Smooth muscle cell (in vitro differentiated cells): ENCODE measurements at regions not wholly inside any gene's neighbourhood (a gene's known extent, or its start where the extent isn't known, plus 50 kb on each side); places are given as distances from the start of the nearest gene placed in this dataset.

ENCODE experiments used
- DNase-seq: peaks from one replicate; lab custom pipeline; 2025; ENCODE audit not compliant: unreplicated experiment; lab: John Stamatoyannopoulos, UW
- H2AFZ ChIP-seq: fragments of 200-600 bp; sonication (generic); 2 replicates; pipeline ENCODE4 v1.6.0; 2016; ENCODE audit warnings: antibody characterized with exemption, low read depth, mild to moderate bottlenecking
- H3F3A ChIP-seq: fragments of 200-600 bp; sonication (generic); 2 replicates; pipeline ENCODE4 v1.6.0; 2017; ENCODE audit warnings: antibody characterized with exemption, low read depth
- H3K27ac ChIP-seq: fragments of 200-600 bp; sonication (generic); 2 replicates; pipeline ENCODE4 v1.5.1; 2016; ENCODE audit warnings: low read depth, mild to moderate bottlenecking
- H3K27me3 ChIP-seq: fragments of 200-600 bp; sonication (generic); 2 replicates; pipeline ENCODE4 v1.6.1; 2016; ENCODE audit warnings: low read depth, mild to moderate bottlenecking
- H3K36me3 ChIP-seq: fragments of 200-600 bp; sonication (generic); 2 replicates; pipeline ENCODE4 v1.5.1; 2016; ENCODE audit warnings: low read depth
- H3K4me1 ChIP-seq: fragments of 200-600 bp; sonication (generic); 2 replicates; pipeline ENCODE4 v1.5.1; 2016; ENCODE audit warnings: low read depth
- H3K4me2 ChIP-seq: fragments of 200-600 bp; sonication (generic); 2 replicates; pipeline ENCODE4 v1.6.0; 2016; ENCODE audit warnings: mild to moderate bottlenecking
- H3K4me3 ChIP-seq: fragments of 200-600 bp; sonication (generic); 2 replicates; pipeline ENCODE4 v1.5.1; 2016; ENCODE audit warnings: mild to moderate bottlenecking
- H3K79me2 ChIP-seq: fragments of 200-600 bp; sonication (generic); 2 replicates; pipeline ENCODE4 v1.6.0; 2016; ENCODE audit warnings: low read depth, mild to moderate bottlenecking
- H3K9ac ChIP-seq: fragments of 200-600 bp; sonication (generic); 2 replicates; pipeline ENCODE4 v1.6.0; 2016; ENCODE audit warnings: low read depth
- H3K9me3 ChIP-seq: fragments of 200-600 bp; sonication (generic); replicated peaks from 2 replicates; pipeline ENCODE4 v1.5.1; 2016; ENCODE audit warnings: low read depth
- H4K20me1 ChIP-seq: fragments of 200-600 bp; sonication (generic); 2 replicates; pipeline ENCODE4 v1.6.0; 2016; ENCODE audit warnings: low read depth
- CTCF ChIP-seq: fragments of 200-600 bp; sonication (generic); IDR thresholded peaks from 2 replicates; pipeline ENCODE4 v1.5.1; 2017; ENCODE audit warnings: borderline replicate concordance, mild to moderate bottlenecking, antibody characterized with exemption; ENCODE audit not compliant: insufficient read depth, poor library complexity, severe bottlenecking
- WGBS: methylation state at CpG from one replicate; pipeline ENCODE4 v1.1.7; 2016; ENCODE audit warnings: low lambda C conversion rate; 5-methylcytosine and 5-hydroxymethylcytosine counted together

- WGBS: 85% methylated on average over 5 of the region's 5 CpGs
- Histone ChIP-seq H4K20me1 (no peaks in the 10 kb centered on the region), H2AFZ (no peak overlapping the region), H3K9me3 (no peaks in the 10 kb centered on the region), H3K79me2 (no peaks in the 10 kb centered on the region), H3K4me3 (no peak overlapping the region), H3K27me3 (no peaks in the 10 kb centered on the region), H3K4me1 (no peaks in the 10 kb centered on the region), H3K4me2 (no peak overlapping the region), H3K9ac (no peak overlapping the region), H3K36me3 (no peaks in the 10 kb centered on the region), H3F3A (no peaks in the 10 kb centered on the region), H3K27ac (no peak overlapping the region)
- no peak for DNase-seq
- no peak for TF ChIP-seq CTCF
Observed at GRCh38 chr2:42888321-42889245, 96.2 kb upstream of the HAAO start.

DNA sequence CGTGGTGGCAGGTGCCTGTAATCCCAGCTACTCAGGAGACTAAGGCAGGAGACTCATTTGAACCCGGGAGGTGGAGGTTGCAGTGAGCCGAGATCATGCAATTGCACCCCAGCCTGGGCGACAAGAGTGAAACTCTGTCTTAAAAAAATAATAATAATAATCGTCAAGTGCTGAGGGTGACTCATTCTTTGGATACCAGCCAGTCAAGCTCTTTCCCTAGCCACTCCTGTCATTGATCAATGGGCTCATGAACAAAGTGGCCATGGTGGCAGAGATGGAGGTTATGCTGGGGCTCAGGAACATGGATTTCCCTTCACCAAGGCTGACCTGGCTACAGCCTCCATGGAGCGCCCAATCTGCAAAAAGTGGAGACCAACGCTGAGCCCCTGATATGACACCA lies 94.5 kb upstream of the HAAO start:
- H3K36me3 ChIP-seq: no peaks in the 10 kb centered on the region
- H3F3A ChIP-seq: no peaks in the 10 kb centered on the region
- no peaks in the 10 kb centered on the region for H3K79me2 ChIP-seq
- no peaks in the 10 kb centered on the region for H3K4me1 ChIP-seq
- DNase-seq: no peak
- no peak overlapping the region for H3K9ac ChIP-seq
- no peak overlapping the region for H2AFZ ChIP-seq
- 93% methylated on average over 7 of the region's 7 CpGs for WGBS
- no peak overlapping the region for H3K27ac ChIP-seq
- no peak overlapping the region for H3K4me2 ChIP-seq
- no peak overlapping the region for H3K4me3 ChIP-seq
- no peaks in the 10 kb centered on the region for H4K20me1 ChIP-seq
- no peaks in the 10 kb centered on the region for H3K9me3 ChIP-seq
- no peaks in the 10 kb centered on the region for H3K27me3 ChIP-seq
- TF ChIP-seq CTCF: no peak

- H3F3A ChIP-seq: no peaks in the 10 kb centered on the region
- H3K79me2 ChIP-seq: no peaks in the 10 kb centered on the region
- no peak overlapping the region for H3K4me2 ChIP-seq
- H3K27ac ChIP-seq: no peak overlapping the region
- H3K36me3 ChIP-seq: no peaks in the 10 kb centered on the region
- H3K27me3 ChIP-seq: no peaks in the 10 kb centered on the region
- H3K4me1 ChIP-seq: no peaks in the 10 kb centered on the region
- no peaks in the 10 kb centered on the region for H3K9me3 ChIP-seq
- WGBS: 100% methylated on average over 1 of the region's 1 CpG
- no peaks in the 10 kb centered on the region for H4K20me1 ChIP-seq
- H3K9ac ChIP-seq: no peak overlapping the region
- no peak for TF ChIP-seq CTCF
- no peak for DNase-seq
- no peak overlapping the region for H2AFZ ChIP-seq
- no peak overlapping the region for H3K4me3 ChIP-seq
Observed at GRCh38 chr2:42882756-42883155, 90.4 kb upstream of the HAAO start.

GRCh38 chr2:42881732-42882131 lies 89.3 kb upstream of the HAAO start:
- WGBS: 56% methylated on average over 1 of the region's 1 CpG
- Histone ChIP-seq H3K27ac (no peak overlapping the region), H3K4me1 (no peaks in the 10 kb centered on the region), H3K36me3 (no peaks in the 10 kb centered on the region), H4K20me1 (no peaks in the 10 kb centered on the region), H3K9ac (no peak overlapping the region), H3K27me3 (no peaks in the 10 kb centered on the region), H3K4me3 (no peak overlapping the region), H3K79me2 (no peaks in the 10 kb centered on the region), H3K9me3 (no peaks in the 10 kb centered on the region), H3F3A (no peaks in the 10 kb centered on the region), H3K4me2 (no peak overlapping the region), H2AFZ (no peak overlapping the region)
- TF ChIP-seq CTCF: no peak
- no peak for DNase-seq
